Esophagus muscularis mucosa (tissue), 4 donors: ENCODE measurements at regions not wholly inside any gene's neighbourhood (a gene's known extent, or its start where the extent isn't known, plus 50 kb on each side); places are given as distances from the start of the nearest gene placed in this dataset.

Experiments
- CTCF ChIP-seq, 3 experiments: fragments of 200-600 bp in 2 of 3; fragments of 450-650 bp in 1 of 3; sonication (generic) in 2 of 3; IDR thresholded peaks; one replicate each; pipeline ENCODE4 v1.5.1; 2017 to 2019; ENCODE audit warnings: antibody characterized with exemption in 3 of 3, mild to moderate bottlenecking in 2 of 3, moderate library complexity in 1 of 3
- EP300 ChIP-seq: sonication (generic); formaldehyde crosslinking; IDR thresholded peaks from one replicate; pipeline ENCODE4 v1.6.1; 2017; ENCODE audit warnings: antibody characterized with exemption
- POLR2AphosphoS5 ChIP-seq, 2 donors: sonication (generic); formaldehyde crosslinking; IDR thresholded peaks; one replicate each; pipeline ENCODE4 v1.6.1; 2017; ENCODE audit warnings: antibody characterized with exemption in 2 of 2

- TF ChIP-seq CTCF (IDR thresholded peaks at IDR 0.05) (no peak), EP300 (no peak), POLR2AphosphoS5 (IDR thresholded peaks at IDR 0.05) (no peak)
These were observed 880.9 kb upstream of the AMELY start for GRCh38 chrY:7792431-7792830.
